ENCODE measurements at regions not wholly inside any gene's neighbourhood (a gene's known extent, or its start where the extent isn't known, plus 50 kb on each side); places are given as distances from the start of the nearest gene placed in this dataset.
"Not testable (repeated sequence)": the region's sequence is repeated elsewhere in the genome, so short reads cannot be mapped to it uniquely, and the experiment has no call there.

DNA sequence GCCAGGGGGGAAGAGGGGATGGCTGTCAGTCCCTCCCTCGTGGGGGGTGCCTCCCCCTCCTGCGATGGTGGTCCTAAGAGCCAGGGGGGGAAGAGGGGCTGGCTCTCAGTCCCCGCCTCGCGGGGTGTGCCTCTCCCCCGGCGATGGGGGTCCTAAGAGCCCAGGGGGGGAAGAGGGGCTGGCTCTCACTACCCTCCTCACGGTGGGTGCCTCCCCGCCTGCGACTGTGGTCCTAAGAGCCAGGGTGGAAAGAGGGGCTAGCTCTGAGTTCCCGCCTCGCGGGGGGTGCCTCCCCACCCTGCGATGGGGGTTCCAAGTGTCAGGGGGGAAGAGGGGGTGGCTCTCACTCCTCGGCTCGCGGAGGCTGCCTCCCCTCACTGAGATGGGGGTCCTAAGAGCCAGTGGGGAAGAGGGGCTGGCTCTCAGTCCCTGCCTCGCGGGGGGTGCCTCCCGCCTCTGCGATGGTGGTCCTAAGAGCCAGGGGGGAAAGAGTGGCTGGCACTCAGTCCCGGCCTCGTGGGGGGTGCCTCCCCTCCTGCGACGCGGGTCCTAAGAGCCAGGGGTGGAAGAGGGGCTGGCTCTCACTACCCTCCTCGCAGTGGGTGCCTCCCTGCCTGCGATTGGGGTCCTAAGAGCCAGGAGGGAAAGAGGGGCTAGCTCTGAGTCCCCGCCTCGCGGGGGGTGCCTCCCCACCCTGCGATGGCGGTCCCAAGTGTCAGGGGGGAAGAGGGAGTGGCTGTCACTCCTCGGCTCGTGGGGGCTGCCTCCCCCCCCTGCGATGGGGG is 2325.6 kb upstream of the PCDH20 start:
- Histone ChIP-seq H3K9me2 (replicated peaks; ENCODE audit: insufficient read depth, low read length) (no peaks in the 10 kb centered on the region), H4K20me1 (ENCODE audit: low read depth, low read length) (no peaks in the 10 kb centered on the region)
- TF ChIP-seq, protein P1, sequence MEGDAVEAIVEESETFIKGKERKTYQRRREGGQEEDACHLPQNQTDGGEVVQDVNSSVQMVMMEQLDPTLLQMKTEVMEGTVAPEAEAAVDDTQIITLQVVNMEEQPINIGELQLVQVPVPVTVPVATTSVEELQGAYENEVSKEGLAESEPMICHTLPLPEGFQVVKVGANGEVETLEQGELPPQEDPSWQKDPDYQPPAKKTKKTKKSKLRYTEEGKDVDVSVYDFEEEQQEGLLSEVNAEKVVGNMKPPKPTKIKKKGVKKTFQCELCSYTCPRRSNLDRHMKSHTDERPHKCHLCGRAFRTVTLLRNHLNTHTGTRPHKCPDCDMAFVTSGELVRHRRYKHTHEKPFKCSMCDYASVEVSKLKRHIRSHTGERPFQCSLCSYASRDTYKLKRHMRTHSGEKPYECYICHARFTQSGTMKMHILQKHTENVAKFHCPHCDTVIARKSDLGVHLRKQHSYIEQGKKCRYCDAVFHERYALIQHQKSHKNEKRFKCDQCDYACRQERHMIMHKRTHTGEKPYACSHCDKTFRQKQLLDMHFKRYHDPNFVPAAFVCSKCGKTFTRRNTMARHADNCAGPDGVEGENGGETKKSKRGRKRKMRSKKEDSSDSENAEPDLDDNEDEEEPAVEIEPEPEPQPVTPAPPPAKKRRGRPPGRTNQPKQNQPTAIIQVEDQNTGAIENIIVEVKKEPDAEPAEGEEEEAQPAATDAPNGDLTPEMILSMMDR (IDR thresholded peaks at IDR 0.05; ENCODE audit: insufficient read depth, low read length, poor library complexity, severe bottlenecking): no peak
- TF ChIP-seq EZH2phosphoT487 (conservative IDR thresholded peaks at IDR 0.05; ENCODE audit: low read length): no peak

DNA sequence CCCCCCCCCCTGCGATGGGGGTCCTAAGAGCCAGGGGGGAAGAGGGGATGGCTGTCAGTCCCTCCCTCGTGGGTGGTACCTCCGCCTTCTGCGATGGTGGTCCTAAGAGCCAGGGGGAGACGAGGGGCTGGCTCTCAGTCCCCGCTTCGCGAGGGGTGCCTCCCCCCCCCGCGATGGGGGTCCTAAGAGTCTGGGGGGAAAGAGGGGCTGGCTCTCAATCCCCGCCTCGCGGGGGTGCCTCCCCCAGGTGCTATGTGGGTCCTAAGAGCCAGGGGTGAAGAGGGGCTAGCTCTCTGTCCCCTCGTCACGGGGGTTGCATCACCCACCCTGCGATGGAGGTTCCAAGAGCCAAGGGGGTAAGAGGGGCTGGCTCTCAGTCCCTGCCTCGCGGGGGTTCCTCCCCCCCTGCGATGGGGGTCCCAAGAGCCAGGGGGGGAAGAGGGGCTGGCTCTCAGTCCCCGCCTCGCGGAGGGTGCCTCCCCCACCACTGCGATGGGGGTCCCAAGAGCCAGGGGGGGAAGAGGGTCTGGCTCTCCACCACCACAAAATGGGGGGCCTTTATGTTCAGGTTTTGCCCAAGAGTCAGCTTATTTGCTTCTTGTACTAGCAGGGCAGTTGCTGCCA is 2323.6 kb upstream of the PCDH20 start:
- not testable (repeated sequence) for H4K20me1 ChIP-seq (ENCODE audit: low read depth, low read length); H3K36me3 ChIP-seq (ENCODE audit: low read length); H3K79me2 ChIP-seq (ENCODE audit: insufficient read depth, low read length); H2AFZ ChIP-seq (ENCODE audit: low read depth, low read length, severe bottlenecking); H3K9me3 ChIP-seq (ENCODE audit: insufficient read depth, low read length); H3K4me3 ChIP-seq (ENCODE audit: insufficient read depth, low read length, poor library complexity, severe bottlenecking); H3K9ac ChIP-seq (ENCODE audit: low read length); H3K27ac ChIP-seq (ENCODE audit: low read depth, low read length); H3F3A ChIP-seq (ENCODE audit: insufficient read depth); H3K9me2 ChIP-seq (replicated peaks; ENCODE audit: insufficient read depth, low read length); H3K4me2 ChIP-seq (ENCODE audit: low read depth, low read length, poor library complexity, severe bottlenecking); H3K27me3 ChIP-seq (ENCODE audit: low read length)

More for the DNA sequence above, 2325.6 kb upstream of the PCDH20 start:
- Histone ChIP-seq H3K4me2 (ENCODE audit: low read depth, low read length, poor library complexity, severe bottlenecking) (no peak overlapping the region), H3K79me2 (ENCODE audit: insufficient read depth, low read length) (no peaks in the 10 kb centered on the region), H3K27ac (ENCODE audit: low read depth, low read length) (no peak overlapping the region), H3K36me3 (ENCODE audit: low read length) (no peaks in the 10 kb centered on the region), H3K9me3 (ENCODE audit: insufficient read depth, low read length) (no peaks in the 10 kb centered on the region), H3K4me3 (ENCODE audit: insufficient read depth, low read length, poor library complexity, severe bottlenecking) (no peak overlapping the region), H3F3A (ENCODE audit: insufficient read depth) (no peaks in the 10 kb centered on the region), H2AFZ (ENCODE audit: low read depth, low read length, severe bottlenecking) (no peak overlapping the region), H3K27me3 (ENCODE audit: low read length) (no peaks in the 10 kb centered on the region), H3K9ac (ENCODE audit: low read length) (no peak overlapping the region)

DNA sequence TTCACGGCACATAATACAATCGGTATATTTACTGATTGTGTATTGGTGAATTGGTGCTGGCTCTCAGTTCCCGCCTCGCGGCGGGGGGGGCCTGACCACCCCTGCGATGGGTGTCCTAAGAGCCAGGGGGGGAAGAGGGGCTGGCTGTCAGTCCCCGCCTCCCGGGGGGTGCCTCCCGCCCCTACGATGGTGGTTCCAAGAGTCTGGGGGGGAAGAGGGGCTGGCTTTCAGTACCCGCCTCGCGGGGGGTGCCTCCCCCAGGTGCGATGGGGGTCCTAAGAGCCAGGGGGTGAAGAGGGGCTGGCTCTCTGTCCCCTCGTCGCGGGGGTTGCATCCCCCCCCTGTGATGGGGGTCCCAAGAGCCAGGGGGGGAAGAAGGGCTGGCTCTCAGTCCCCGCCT is 2321.8 kb upstream of the PCDH20 start:
- Histone ChIP-seq H3K79me2 (ENCODE audit: insufficient read depth, low read length) (no peaks in the 10 kb centered on the region), H3K9ac (ENCODE audit: low read length) (no peak overlapping the region), H3K9me3 (ENCODE audit: insufficient read depth, low read length) (no peaks in the 10 kb centered on the region), H3K9me2 (replicated peaks; ENCODE audit: insufficient read depth, low read length) (no peaks in the 10 kb centered on the region), H3K4me3 (ENCODE audit: insufficient read depth, low read length, poor library complexity, severe bottlenecking) (no peak overlapping the region), H2AFZ (ENCODE audit: low read depth, low read length, severe bottlenecking) (no peak overlapping the region), H3K27ac (ENCODE audit: low read depth, low read length) (no peak overlapping the region), H4K20me1 (ENCODE audit: low read depth, low read length) (no peaks in the 10 kb centered on the region), H3K27me3 (ENCODE audit: low read length) (no peaks in the 10 kb centered on the region), H3K4me2 (ENCODE audit: low read depth, low read length, poor library complexity, severe bottlenecking) (no peak overlapping the region), H3F3A (ENCODE audit: insufficient read depth) (no peaks in the 10 kb centered on the region), H3K36me3 (ENCODE audit: low read length) (no peaks in the 10 kb centered on the region)
- TF ChIP-seq EZH2phosphoT487 (conservative IDR thresholded peaks at IDR 0.05; ENCODE audit: low read length): no peak
- TF ChIP-seq, protein P1 (IDR thresholded peaks at IDR 0.05; ENCODE audit: insufficient read depth, low read length, poor library complexity, severe bottlenecking): no peak

DNA sequence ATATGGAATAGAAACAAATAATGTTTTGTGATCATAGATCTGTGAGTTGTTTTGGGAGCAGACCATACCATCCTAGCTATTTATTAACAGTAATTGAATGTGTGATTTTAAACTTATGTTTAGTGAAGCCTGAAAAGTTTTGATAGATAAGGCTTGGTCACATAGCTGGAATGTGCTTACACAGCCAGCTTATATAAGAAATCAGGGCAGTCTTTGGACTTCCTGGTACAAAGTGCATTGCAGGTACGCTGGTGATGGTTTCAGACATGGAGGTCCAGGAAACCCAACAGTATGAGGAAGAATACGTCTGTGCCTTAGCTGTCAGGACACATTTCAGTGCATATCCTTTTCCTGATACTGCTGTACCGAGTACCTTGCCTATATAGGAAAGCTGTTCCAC is 2316.2 kb upstream of the PCDH20 start:
- TF ChIP-seq, protein P1 (IDR thresholded peaks at IDR 0.05; ENCODE audit: insufficient read depth, low read length, poor library complexity, severe bottlenecking): no peak
- TF ChIP-seq EZH2phosphoT487 (conservative IDR thresholded peaks at IDR 0.05; ENCODE audit: low read length): no peak

DNA sequence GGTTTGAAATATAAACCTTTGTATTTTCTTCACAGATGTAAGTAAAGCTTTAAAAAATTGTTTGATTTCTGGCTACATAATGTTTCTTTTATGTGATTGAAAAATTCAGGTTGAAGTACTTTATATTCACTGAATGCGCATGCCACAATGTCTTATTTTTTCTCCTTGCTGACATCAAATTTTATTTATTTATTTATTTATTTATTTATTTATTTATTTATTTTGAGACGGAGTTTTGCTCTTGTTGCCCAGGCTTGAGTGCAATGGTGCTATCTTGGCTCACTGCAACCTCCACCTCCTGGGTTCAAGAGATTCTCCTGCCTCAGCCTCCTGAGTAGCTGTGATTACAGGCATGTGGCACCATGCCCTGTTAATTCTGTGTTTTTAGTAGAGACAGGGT is 2296.5 kb upstream of the PCDH20 start:
- H3K27me3 ChIP-seq (ENCODE audit: low read length); H3K4me3 ChIP-seq (ENCODE audit: insufficient read depth, low read length, poor library complexity, severe bottlenecking); H3K36me3 ChIP-seq (ENCODE audit: low read length); H3K79me2 ChIP-seq (ENCODE audit: insufficient read depth, low read length); H2AFZ ChIP-seq (ENCODE audit: low read depth, low read length, severe bottlenecking); H3K27ac ChIP-seq (ENCODE audit: low read depth, low read length); H3K9me3 ChIP-seq (ENCODE audit: insufficient read depth, low read length); H3F3A ChIP-seq (ENCODE audit: insufficient read depth); H3K9me2 ChIP-seq (replicated peaks; ENCODE audit: insufficient read depth, low read length); H3K9ac ChIP-seq (ENCODE audit: low read length); H3K4me2 ChIP-seq (ENCODE audit: low read depth, low read length, poor library complexity, severe bottlenecking); H4K20me1 ChIP-seq (ENCODE audit: low read depth, low read length): not testable (repeated sequence)

More for the DNA sequence above, 2316.2 kb upstream of the PCDH20 start:
- Histone ChIP-seq H3F3A (ENCODE audit: insufficient read depth) (no peaks in the 10 kb centered on the region), H3K27me3 (ENCODE audit: low read length) (no peaks in the 10 kb centered on the region), H3K79me2 (ENCODE audit: insufficient read depth, low read length) (no peaks in the 10 kb centered on the region), H3K9me2 (replicated peaks; ENCODE audit: insufficient read depth, low read length) (no peaks in the 10 kb centered on the region), H3K36me3 (ENCODE audit: low read length) (no peaks in the 10 kb centered on the region), H3K27ac (ENCODE audit: low read depth, low read length) (no peak overlapping the region), H4K20me1 (ENCODE audit: low read depth, low read length) (no peaks in the 10 kb centered on the region), H3K4me3 (ENCODE audit: insufficient read depth, low read length, poor library complexity, severe bottlenecking) (no peak overlapping the region), H3K4me2 (ENCODE audit: low read depth, low read length, poor library complexity, severe bottlenecking) (no peak overlapping the region), H3K9ac (ENCODE audit: low read length) (no peak overlapping the region), H3K9me3 (ENCODE audit: insufficient read depth, low read length) (no peaks in the 10 kb centered on the region), H2AFZ (ENCODE audit: low read depth, low read length, severe bottlenecking) (no peak overlapping the region)

Measured in SU-DHL-6 (cell line).